Naive thymus-derived CD4-positive, alpha-beta T cell (primary cell): ENCODE measurements at regions not wholly inside any gene's neighbourhood (a gene's known extent, or its start where the extent isn't known, plus 50 kb on each side); places are given as distances from the start of the nearest gene placed in this dataset.

Experiments
- ATAC-seq: fragments of 150-1000 bp; cut with Tn5 transposase; 2 replicates; pipeline ENCODE4 v1.10.0; 2021; ENCODE audit warnings: mild to moderate bottlenecking, moderate library complexity
- CTCF ChIA-PET: fragments of 350-600 bp; sonication (Branson Sonifier 250); formaldehyde crosslinking; loops from one replicate; lab custom pipeline; 2021; ENCODE audit warnings: antibody characterized with exemption; lab: Charles Lee
- POLR2A ChIA-PET: fragments of 350-600 bp; sonication (Branson Sonifier 250); formaldehyde crosslinking; loops from one replicate; lab custom pipeline; 2021; ENCODE audit warnings: antibody characterized with exemption, inconsistent platforms; lab: Charles Lee
- DNase-seq, 9 donors: peaks; one replicate each; pipeline versions ENCODE4 v3.0.0 to v3.0.0-alpha.2; 2020 to 2022; ENCODE audit warnings: mixed read lengths in 1 of 9
- H3K27ac ChIP-seq: one replicate; pipeline ENCODE4 v1.7.0; 2013; ENCODE audit warnings: mild to moderate bottlenecking, low read depth, low read length, moderate library complexity
- H3K27me3 ChIP-seq, 2 donors: one replicate each; pipeline ENCODE4 v1.7.0; 2013; ENCODE audit warnings: low read length in 2 of 2, mild to moderate bottlenecking in 2 of 2, moderate library complexity in 2 of 2; ENCODE audit not compliant: control insufficient read depth in 2 of 2, insufficient read depth in 2 of 2
- H3K36me3 ChIP-seq, 3 experiments: 1 replicate in 2 of 3; 2 replicates in 1 of 3; pipeline ENCODE4 v1.7.0; 2013; ENCODE audit warnings: low read length in 3 of 3, mild to moderate bottlenecking in 3 of 3, moderate library complexity in 1 of 3; ENCODE audit not compliant: insufficient read depth in 3 of 3, control insufficient read depth in 2 of 3
- H3K4me1 ChIP-seq, 2 donors: one replicate each; pipeline ENCODE4 v1.7.0; 2013; ENCODE audit warnings: low read length in 2 of 2, mild to moderate bottlenecking in 2 of 2, moderate library complexity in 1 of 2; ENCODE audit not compliant: control insufficient read depth in 2 of 2, insufficient read depth in 2 of 2
- H3K4me3 ChIP-seq: 2 replicates; pipeline ENCODE4 v1.7.0; 2013; ENCODE audit warnings: mild to moderate bottlenecking, low read length
- H3K9me3 ChIP-seq, 3 experiments: 1 replicate in 2 of 3; 2 replicates in 1 of 3; pipeline ENCODE4 v1.7.0; 2013; ENCODE audit warnings: low read length in 3 of 3; ENCODE audit not compliant: control insufficient read depth in 2 of 3
- H3K27ac Mint-ChIP-seq, 9 donors: one replicate each; pipeline ENCODE4 v1.8.0; 2020 to 2022; ENCODE audit warnings: mixed read lengths in 9 of 9, mild to moderate bottlenecking in 8 of 9, moderate library complexity in 5 of 9, inconsistent platforms in 2 of 9
- H3K27me3 Mint-ChIP-seq, 5 donors: one replicate each; pipeline ENCODE4 v1.8.0; 2021 to 2022; ENCODE audit warnings: mixed read lengths in 5 of 5, mild to moderate bottlenecking in 1 of 5
- H3K36me3 Mint-ChIP-seq, 5 donors: one replicate each; pipeline ENCODE4 v1.8.0; 2020 to 2022; ENCODE audit warnings: mixed read lengths in 5 of 5, mild to moderate bottlenecking in 3 of 5, inconsistent platforms in 1 of 5
- H3K4me1 Mint-ChIP-seq, 7 donors: one replicate each; pipeline ENCODE4 v1.8.0; 2020 to 2022; ENCODE audit warnings: mixed read lengths in 7 of 7, mild to moderate bottlenecking in 3 of 7, inconsistent platforms in 1 of 7
- H3K4me3 Mint-ChIP-seq, 10 donors: one replicate each; pipeline ENCODE4 v1.8.0; 2020 to 2022; ENCODE audit warnings: mild to moderate bottlenecking in 10 of 10, mixed read lengths in 10 of 10, moderate library complexity in 6 of 10, inconsistent platforms in 2 of 10
- H3K9me3 Mint-ChIP-seq, 11 donors: one replicate each; pipeline ENCODE4 v1.8.0; 2020 to 2022; ENCODE audit warnings: mixed read lengths in 11 of 11, mild to moderate bottlenecking in 4 of 11, inconsistent platforms in 1 of 11, moderate library complexity in 1 of 11
- intact Hi-C, 2 donors: fragments of 100-400 bp; cut with micrococcal nuclease; formaldehyde crosslinking; loops; one replicate each; pipeline ENCODE4 v1.15.1; 2023

GRCh38 chr2:228878138-228878537, 392.9 kb downstream of the PID1 start:
- CTCF ChIA-PET, result no interaction called here
- DNase-seq, result no peak
- Mint-ChIP-seq H3K4me3 (no peak overlapping the region), H3K4me1 (no peaks in the 10 kb centered on the region), H3K27me3 (no peaks in the 10 kb centered on the region), H3K36me3 (no peaks in the 10 kb centered on the region), H3K27ac (peak overlapping the region in 1 of 9 donors; percentile 40), H3K9me3 (peaks cover 4 to 22% (median 8%) of the 10 kb centered on the region in 11 donors)
- Histone ChIP-seq H3K27me3 (no peaks in the 10 kb centered on the region), H3K4me3 (no peak overlapping the region), H3K9me3 (no peaks in the 10 kb centered on the region), H3K4me1 (no peaks in the 10 kb centered on the region), H3K27ac (no peak overlapping the region), H3K36me3 (no peaks in the 10 kb centered on the region)
- POLR2A ChIA-PET, result no interaction called here
- no peak for ATAC-seq
- intact Hi-C loops, result no loop called here

GRCh38 chr2:228876276-228876675, 394.8 kb downstream of the PID1 start:
- Mint-ChIP-seq H3K27me3 (no peaks in the 10 kb centered on the region), H3K27ac (no peak overlapping the region), H3K9me3 (peaks cover 4 to 20% (median 6%) of the 10 kb centered on the region in 11 donors), H3K36me3 (no peaks in the 10 kb centered on the region), H3K4me1 (no peaks in the 10 kb centered on the region), H3K4me3 (no peak overlapping the region)
- ATAC-seq (no peak), DNase-seq (no peak)
- no peak overlapping the region for H3K4me3 ChIP-seq
- no peaks in the 10 kb centered on the region for H3K4me1 ChIP-seq
- H3K36me3 ChIP-seq, result no peaks in the 10 kb centered on the region
- no peak overlapping the region for H3K27ac ChIP-seq
- H3K9me3 ChIP-seq, result no peaks in the 10 kb centered on the region
- ChIA-PET POLR2A (no interaction called here), CTCF (no interaction called here)
- intact Hi-C loops, result no loop called here
- H3K27me3 ChIP-seq, result no peaks in the 10 kb centered on the region

- intact Hi-C loops, result no loop called here
- no peaks in the 10 kb centered on the region for H3K27me3 Mint-ChIP-seq
- H3K36me3 Mint-ChIP-seq, result no peaks in the 10 kb centered on the region
- ChIA-PET CTCF (no interaction called here), POLR2A (no interaction called here)
- H3K4me1 Mint-ChIP-seq, result no peaks in the 10 kb centered on the region
- Histone ChIP-seq H3K4me1 (no peaks in the 10 kb centered on the region), H3K36me3 (no peaks in the 10 kb centered on the region), H3K27ac (no peak overlapping the region), H3K9me3 (no peaks in the 10 kb centered on the region), H3K4me3 (no peak overlapping the region), H3K27me3 (no peaks in the 10 kb centered on the region)
- H3K27ac Mint-ChIP-seq, result no peak overlapping the region
- ATAC-seq (no peak), DNase-seq (no peak)
- no peak overlapping the region for H3K4me3 Mint-ChIP-seq
- peaks cover 3 to 21% (median 5%) of the 10 kb centered on the region in 11 donors for H3K9me3 Mint-ChIP-seq
These were observed 395.8 kb downstream of the PID1 start for GRCh38 chr2:228875152-228875900.

GRCh38 chr2:228871012-228871411, 400.1 kb downstream of the PID1 start:
- peaks cover 0 to 8% (median 0%) of the 10 kb centered on the region in 3 experiments for H3K9me3 ChIP-seq
- Mint-ChIP-seq H3K27me3 (no peaks in the 10 kb centered on the region), H3K4me3 (no peak overlapping the region), H3K9me3 (peaks cover 0 to 26% (median 7%) of the 10 kb centered on the region in 11 donors), H3K27ac (no peak overlapping the region), H3K4me1 (no peaks in the 10 kb centered on the region), H3K36me3 (no peaks in the 10 kb centered on the region)
- DNase-seq (no peak), ATAC-seq (no peak)
- H3K4me3 ChIP-seq, result no peak overlapping the region
- no peaks in the 10 kb centered on the region for H3K36me3 ChIP-seq
- H3K27me3 ChIP-seq, result no peaks in the 10 kb centered on the region
- intact Hi-C loops, result no loop called here
- CTCF ChIA-PET, result no interaction called here
- POLR2A ChIA-PET, result no interaction called here
- H3K4me1 ChIP-seq, result no peaks in the 10 kb centered on the region
- no peak overlapping the region for H3K27ac ChIP-seq

GRCh38 chr2:228869636-228870264, 401.3 kb downstream of the PID1 start:
- no peak for DNase-seq
- H3K9me3 ChIP-seq, result peaks cover 0 to 11% (median 0%) of the 10 kb centered on the region in 3 experiments
- ChIA-PET POLR2A (no interaction called here), CTCF (no interaction called here)
- H3K36me3 ChIP-seq, result no peaks in the 10 kb centered on the region
- no peaks in the 10 kb centered on the region for H3K27me3 Mint-ChIP-seq
- no peak overlapping the region for H3K27ac Mint-ChIP-seq
- no peak overlapping the region for H3K4me3 ChIP-seq
- peaks cover 0 to 26% (median 9%) of the 10 kb centered on the region in 11 donors for H3K9me3 Mint-ChIP-seq
- no peak for ATAC-seq
- no peaks in the 10 kb centered on the region for H3K4me1 ChIP-seq
- no peak overlapping the region for H3K27ac ChIP-seq
- no peaks in the 10 kb centered on the region for H3K36me3 Mint-ChIP-seq
- intact Hi-C loops, result no loop called here
- no peaks in the 10 kb centered on the region for H3K4me1 Mint-ChIP-seq
- H3K27me3 ChIP-seq, result no peaks in the 10 kb centered on the region
- H3K4me3 Mint-ChIP-seq, result no peak overlapping the region

GRCh38 chr2:228867406-228867805, 403.7 kb downstream of the PID1 start:
- Mint-ChIP-seq H3K4me1 (no peaks in the 10 kb centered on the region), H3K9me3 (peaks cover 0 to 23% (median 6%) of the 10 kb centered on the region in 11 donors), H3K36me3 (no peaks in the 10 kb centered on the region), H3K27ac (no peak overlapping the region), H3K27me3 (no peaks in the 10 kb centered on the region), H3K4me3 (no peak overlapping the region)
- POLR2A ChIA-PET, result no interaction called here
- ATAC-seq (no peak), DNase-seq (no peak)
- Histone ChIP-seq H3K4me1 (no peaks in the 10 kb centered on the region), H3K27ac (no peak overlapping the region), H3K4me3 (no peak overlapping the region), H3K9me3 (peaks cover 0 to 11% (median 0%) of the 10 kb centered on the region in 3 experiments), H3K27me3 (no peaks in the 10 kb centered on the region), H3K36me3 (no peaks in the 10 kb centered on the region)
- intact Hi-C loops, result no loop called here
- CTCF ChIA-PET, result no interaction called here

GRCh38 chr2:228866781-228867180, 404.3 kb downstream of the PID1 start:
- ChIA-PET CTCF (no interaction called here), POLR2A (no interaction called here)
- Histone ChIP-seq H3K36me3 (no peaks in the 10 kb centered on the region), H3K4me3 (no peak overlapping the region), H3K4me1 (no peaks in the 10 kb centered on the region), H3K9me3 (peaks cover 0 to 11% (median 0%) of the 10 kb centered on the region in 3 experiments), H3K27ac (no peak overlapping the region), H3K27me3 (no peaks in the 10 kb centered on the region)
- DNase-seq (no peak), ATAC-seq (no peak)
- intact Hi-C loops, result no loop called here
- no peak overlapping the region for H3K4me3 Mint-ChIP-seq
- H3K27me3 Mint-ChIP-seq, result no peaks in the 10 kb centered on the region
- H3K36me3 Mint-ChIP-seq, result no peaks in the 10 kb centered on the region
- H3K9me3 Mint-ChIP-seq, result peaks cover 0 to 23% (median 6%) of the 10 kb centered on the region in 11 donors
- no peak overlapping the region for H3K27ac Mint-ChIP-seq
- no peaks in the 10 kb centered on the region for H3K4me1 Mint-ChIP-seq
